ENCODE measurements at regions not wholly inside any gene's neighbourhood (a gene's known extent, or its start where the extent isn't known, plus 50 kb on each side); places are given as distances from the start of the nearest gene placed in this dataset.
A peak's percentile ranks its signal among the peaks of the same experiment; 100 is the strongest.

GRCh38 chr12:94801745-94802144 is 151.4 kb upstream of the TMCC3 start:
- DNase-seq, result no peak
- intact Hi-C loops (cut with micrococcal nuclease), result no loop called here
- no peak for TF ChIP-seq CTCF (IDR thresholded peaks at IDR 0.05)
- H3K36me3 Mint-ChIP-seq (ENCODE audit: low read depth), result no peaks in the 10 kb centered on the region
- ATAC-seq, result no peak
- no peaks in the 10 kb centered on the region for H3K4me1 Mint-ChIP-seq (ENCODE audit: low read depth)
- no peaks in the 10 kb centered on the region for H3K9me3 Mint-ChIP-seq
- ChIA-PET POLR2A (no interaction called here), CTCF (no interaction called here)
- no peak overlapping the region for H3K4me3 Mint-ChIP-seq
- no peaks in the 10 kb centered on the region for H3K27me3 Mint-ChIP-seq
- H3K27ac Mint-ChIP-seq, result no peak overlapping the region

- ATAC-seq (no peak), DNase-seq (no peak)
- Mint-ChIP-seq H3K4me3 (no peak overlapping the region), H3K9me3 (no peaks in the 10 kb centered on the region), H3K27me3 (no peaks in the 10 kb centered on the region), H3K4me1 (ENCODE audit: low read depth) (peaks cover 2% of the 10 kb centered on the region), H3K27ac (no peak overlapping the region), H3K36me3 (ENCODE audit: low read depth) (no peaks in the 10 kb centered on the region)
- POLR2A ChIA-PET, result no interaction called here
- intact Hi-C loops (cut with micrococcal nuclease), result no loop called here
- CTCF ChIA-PET, result no interaction called here
- TF ChIP-seq CTCF (IDR thresholded peaks at IDR 0.05), result no peak
Measured at GRCh38 chr12:94799136-94799535, 148.8 kb upstream of the TMCC3 start.

GRCh38 chr12:94798113-94798512 is 147.8 kb upstream of the TMCC3 start:
- H3K36me3 Mint-ChIP-seq (ENCODE audit: low read depth), result no peaks in the 10 kb centered on the region
- H3K4me3 Mint-ChIP-seq, result no peak overlapping the region
- ATAC-seq, result no peak
- H3K27me3 Mint-ChIP-seq, result no peaks in the 10 kb centered on the region
- ChIA-PET CTCF (no interaction called here), POLR2A (no interaction called here)
- peaks cover 2% of the 10 kb centered on the region for H3K4me1 Mint-ChIP-seq (ENCODE audit: low read depth)
- intact Hi-C loops (cut with micrococcal nuclease), result no loop called here
- TF ChIP-seq CTCF (IDR thresholded peaks at IDR 0.05), result no peak
- H3K27ac Mint-ChIP-seq, result no peak overlapping the region
- no peak for DNase-seq
- no peaks in the 10 kb centered on the region for H3K9me3 Mint-ChIP-seq

- no peak for TF ChIP-seq CTCF (IDR thresholded peaks at IDR 0.05)
- DNase-seq, result no peak
- Mint-ChIP-seq H3K36me3 (ENCODE audit: low read depth) (no peaks in the 10 kb centered on the region), H3K4me1 (ENCODE audit: low read depth) (peaks cover 2% of the 10 kb centered on the region), H3K27me3 (no peaks in the 10 kb centered on the region), H3K9me3 (no peaks in the 10 kb centered on the region), H3K4me3 (no peak overlapping the region), H3K27ac (no peak overlapping the region)
- ATAC-seq, result no peak
- intact Hi-C loops (cut with micrococcal nuclease), result no loop called here
- ChIA-PET CTCF (no interaction called here), POLR2A (no interaction called here)
Measured at GRCh38 chr12:94795520-94795919, 145.2 kb upstream of the TMCC3 start.

GRCh38 chr12:94795044-94795443 is 144.7 kb upstream of the TMCC3 start:
- Mint-ChIP-seq H3K4me1 (ENCODE audit: low read depth) (peaks cover 2% of the 10 kb centered on the region), H3K9me3 (no peaks in the 10 kb centered on the region), H3K27me3 (no peaks in the 10 kb centered on the region), H3K4me3 (no peak overlapping the region), H3K27ac (no peak overlapping the region), H3K36me3 (ENCODE audit: low read depth) (no peaks in the 10 kb centered on the region)
- CTCF ChIA-PET, result no interaction called here
- no peak for TF ChIP-seq CTCF (IDR thresholded peaks at IDR 0.05)
- DNase-seq (peak; percentile 17), ATAC-seq (no peak)
- intact Hi-C loops (cut with micrococcal nuclease), result no loop called here
- POLR2A ChIA-PET, result no interaction called here
